AG09319 (cell line): ENCODE measurements at regions not wholly inside any gene's neighbourhood (a gene's known extent, or its start where the extent isn't known, plus 50 kb on each side); places are given as distances from the start of the nearest gene placed in this dataset.
"Not testable (repeated sequence)": the region's sequence is repeated elsewhere in the genome, so short reads cannot be mapped to it uniquely, and the experiment has no call there.

Source experiments
- DNase-seq: peaks from one replicate; pipeline ENCODE4 v3.0.0-alpha.2; 2010; ENCODE audit warnings: low read depth; ENCODE audit errors: extremely low read depth
- CTCF ChIP-seq: IDR thresholded peaks from 2 replicates; pipeline ENCODE4 v1.5.1; 2011; ENCODE audit warnings: low read depth, mild to moderate bottlenecking, inconsistent platforms, low read length, moderate library complexity

GRCh38 chr7:119281181-119281846 lies 991.7 kb upstream of the KCND2 start:
- no peak for DNase-seq
- no peak for TF ChIP-seq CTCF

GRCh38 chr7:119283353-119283752 lies 989.6 kb upstream of the KCND2 start:
- no peak for DNase-seq
- no peak for TF ChIP-seq CTCF

- no peak for TF ChIP-seq CTCF
- DNase-seq, result no peak
Observed at GRCh38 chr7:119288416-119288815, 984.6 kb upstream of the KCND2 start.

GRCh38 chr7:119300341-119300740 lies 972.6 kb upstream of the KCND2 start:
- not testable (repeated sequence) for DNase-seq

GRCh38 chr7:119320316-119320715 lies 952.7 kb upstream of the KCND2 start:
- DNase-seq, result no peak
- TF ChIP-seq CTCF, result no peak

GRCh38 chr7:119329715-119330114 lies 943.3 kb upstream of the KCND2 start:
- TF ChIP-seq CTCF, result no peak

GRCh38 chr7:119335405-119335804 lies 937.6 kb upstream of the KCND2 start:
- DNase-seq, result no peak
- TF ChIP-seq CTCF, result no peak

More at GRCh38 chr7:119329715-119330114, 943.3 kb upstream of the KCND2 start:
- DNase-seq, result no peak

GRCh38 chr7:119341822-119342221 lies 931.2 kb upstream of the KCND2 start:
- DNase-seq, result no peak
- no peak for TF ChIP-seq CTCF
